Heart left ventricle (tissue), 13 donors: ENCODE measurements at regions not wholly inside any gene's neighbourhood (a gene's known extent, or its start where the extent isn't known, plus 50 kb on each side); places are given as distances from the start of the nearest gene placed in this dataset.

Experiments used
- CTCF ChIP-seq, 12 donors: fragments of 200-600 bp; sonication (generic) in 4 of 12; IDR thresholded peaks; one replicate each; pipeline versions ENCODE4 v1.5.0 to v1.8.0; 2018 to 2022; ENCODE audit warnings: antibody characterized with exemption in 12 of 12, mild to moderate bottlenecking in 5 of 12
- POLR2A ChIP-seq, 2 donors: fragments of 450-650 bp; IDR thresholded peaks; one replicate each; pipeline ENCODE4 v1.6.1; 2017; ENCODE audit warnings: antibody characterized with exemption in 2 of 2, mild to moderate bottlenecking in 2 of 2, moderate library complexity in 2 of 2
- donor health status: ischemic (EF 13 %, LVEDD 7.1; RV severe dilation, severe dysfunction).
- donor health status: DM: no; HTN: yes; CAD: no.
- donor health status: DM: no; HTN: no; CAD: no.
- donor health status: ischemic (EF 25% LVEDD 6.9; RV normal size, moderate dysfunction).
- donor health status: ischemic (EF 25% LVEDD 5.7; RV mildly dilated, moderate dysfunction).
- donor health status: ischemic (EF 35%, LVEDD 5.7; RV mildly dilated, moderate dysfunction).
- donor health status: nonischemic (EF 11% LVEDD 7.7; RV severe dilation, severe dysfunction).
- donor health status: DM: yes; HTN: yes; CAD: no.
- donor health status: PGD.
- donor health status: ischemic (EF 29% LVEDD 5.4; RV normal size, mild dysfunction).
- donor health status: nonischemic (EF 23%, LVEDD 6.1; RV moderate dilation, normal function).

- TF ChIP-seq POLR2A (IDR thresholded peaks at IDR 0.05) (no peak), CTCF (IDR thresholded peaks at IDR 0.05) (no peak)
Measured at GRCh38 chr13:40447857-40448256, 218.6 kb downstream of the FOXO1 start.
